GM23338 (cell line): ENCODE measurements at regions not wholly inside any gene's neighbourhood (a gene's known extent, or its start where the extent isn't known, plus 50 kb on each side); places are given as distances from the start of the nearest gene placed in this dataset.

ENCODE experiments used
- ATAC-seq: fragments of 200-7000 bp; cut with Tn5 transposase; 3 replicates; pipeline ENCODE4 v1.9.1; 2020
- DNase-seq: peaks from one replicate; pipeline ENCODE4 v3.0.0-alpha.2; 2015; ENCODE audit warnings: low spot score
- H2AFZ ChIP-seq: fragments of 200-600 bp; sonication (generic); 2 replicates; pipeline ENCODE4 v1.8.0; 2016; ENCODE audit warnings: antibody characterized with exemption, mild to moderate bottlenecking, moderate library complexity
- H3F3A ChIP-seq: fragments of 200-600 bp; sonication (generic); replicated peaks from 2 replicates; pipeline ENCODE4 v1.8.0; 2017; ENCODE audit warnings: antibody characterized with exemption, mixed run types, low read depth
- H3K27ac ChIP-seq: fragments of 200-600 bp; sonication (generic); 2 replicates; pipeline ENCODE4 v1.6.1; 2016; ENCODE audit warnings: low read depth
- H3K27me3 ChIP-seq: fragments of 200-600 bp; sonication (generic); 2 replicates; pipeline ENCODE4 v1.8.0; 2016; ENCODE audit warnings: mild to moderate bottlenecking, mixed run types, moderate library complexity; ENCODE audit not compliant: insufficient read depth
- H3K36me3 ChIP-seq: fragments of 200-600 bp; sonication (generic); 2 replicates; pipeline ENCODE4 v1.8.0; 2016; ENCODE audit warnings: mild to moderate bottlenecking; ENCODE audit not compliant: insufficient read depth
- H3K4me1 ChIP-seq: fragments of 200-600 bp; sonication (generic); 2 replicates; pipeline ENCODE4 v1.8.0; 2016; ENCODE audit warnings: mild to moderate bottlenecking, moderate library complexity; ENCODE audit not compliant: insufficient read depth
- H3K4me2 ChIP-seq: fragments of 200-600 bp; sonication (generic); 2 replicates; pipeline ENCODE4 v1.7.1; 2017; ENCODE audit warnings: mixed run types
- H3K4me3 ChIP-seq: fragments of 200-600 bp; sonication (generic); 2 replicates; pipeline ENCODE4 v1.6.1; 2016; ENCODE audit warnings: mixed run types
- H3K79me2 ChIP-seq: fragments of 200-600 bp; sonication (generic); replicated peaks from 2 replicates; pipeline ENCODE4 v1.8.0; 2017; ENCODE audit warnings: mild to moderate bottlenecking; ENCODE audit not compliant: insufficient read depth
- H3K9me2 ChIP-seq: fragments of 200-600 bp; sonication (generic); 2 replicates; pipeline ENCODE4 v1.8.0; 2017; ENCODE audit not compliant: insufficient read depth
- H4K20me1 ChIP-seq: fragments of 200-600 bp; sonication (generic); replicated peaks from 2 replicates; pipeline ENCODE4 v1.8.0; 2017; ENCODE audit warnings: mild to moderate bottlenecking; ENCODE audit not compliant: insufficient read depth
- H3K27ac Mint-ChIP-seq: 2 replicates; pipeline ENCODE4 v1.8.0; 2020; ENCODE audit warnings: inconsistent platforms, mild to moderate bottlenecking, moderate library complexity, mixed read lengths
- H3K27me3 Mint-ChIP-seq: 3 replicates; pipeline ENCODE4 v1.8.0; 2022; ENCODE audit warnings: low read depth, mild to moderate bottlenecking, moderate library complexity, mixed read lengths, inconsistent platforms; ENCODE audit not compliant: insufficient read depth, poor library complexity
- H3K36me3 Mint-ChIP-seq: 3 replicates; pipeline ENCODE4 v1.8.0; 2021; ENCODE audit warnings: low read depth, mild to moderate bottlenecking, inconsistent platforms, moderate library complexity, mixed read lengths
- H3K4me1 Mint-ChIP-seq: 3 replicates; pipeline ENCODE4 v1.8.0; 2020; ENCODE audit warnings: mild to moderate bottlenecking, inconsistent platforms, mixed read lengths
- H3K4me3 Mint-ChIP-seq: 3 replicates; pipeline ENCODE4 v1.8.0; 2021; ENCODE audit warnings: moderate library complexity, mild to moderate bottlenecking, inconsistent platforms, mixed read lengths
- H3K9me3 Mint-ChIP-seq: 3 replicates; pipeline ENCODE4 v1.8.0; 2020; ENCODE audit warnings: moderate library complexity, mild to moderate bottlenecking, inconsistent platforms, mixed read lengths
- CREB1 ChIP-seq: fragments of 250-450 bp; sonication (Bioruptor Pico); IDR thresholded peaks from 2 replicates; pipeline ENCODE4 v1.5.0; 2020; ENCODE audit warnings: low read depth, mild to moderate bottlenecking, moderate library complexity
- EZH2phosphoT487 ChIP-seq: fragments of 200-600 bp; sonication (generic); IDR thresholded peaks from one replicate; pipeline ENCODE4 v1.8.1; 2018; ENCODE audit warnings: antibody characterized with exemption; ENCODE audit not compliant: unreplicated experiment
- NANOG ChIP-seq: IDR thresholded peaks from 2 replicates; pipeline ENCODE4 v1.6.1; 2016; ENCODE audit warnings: antibody characterized with exemption, borderline replicate concordance
- POLR2AphosphoS5 ChIP-seq: IDR thresholded peaks from 2 replicates; pipeline ENCODE4 v1.6.1; 2016; ENCODE audit warnings: antibody characterized with exemption, low read depth
- STAT1 ChIP-seq: IDR thresholded peaks from one replicate; pipeline ENCODE4 v1.6.1; 2016; ENCODE audit warnings: antibody characterized with exemption; ENCODE audit not compliant: unreplicated experiment
- ZNF114 ChIP-seq: fragments of 250-450 bp; sonication (Bioruptor Pico); IDR thresholded peaks from 2 replicates; pipeline ENCODE4 v1.5.0; 2020; ENCODE audit warnings: mild to moderate bottlenecking, moderate library complexity
- ZNF331 ChIP-seq: fragments of 250-450 bp; sonication (Bioruptor Pico); IDR thresholded peaks from 2 replicates; pipeline ENCODE4 v1.5.0; 2020; ENCODE audit warnings: low read depth, mild to moderate bottlenecking, moderate library complexity
- TF ChIP-seq, protein P1 (sequence below): IDR thresholded peaks from one replicate; pipeline ENCODE4 v1.6.1; 2018; ENCODE audit warnings: antibody characterized with exemption; ENCODE audit not compliant: unreplicated experiment
- TF ChIP-seq, protein P2 (sequence below), 2 experiments: fragments of 200-600 bp in 1 of 2; sonication (generic) in 1 of 2; conservative IDR thresholded peaks; 2 replicates each; pipeline versions ENCODE4 v1.5.1 to v1.6.1; 2016 to 2017; ENCODE audit warnings: antibody characterized with exemption in 2 of 2, low read depth in 2 of 2, mild to moderate bottlenecking in 2 of 2, moderate library complexity in 1 of 2
- TF ChIP-seq, protein P3 (sequence below): IDR thresholded peaks from 2 replicates; pipeline ENCODE4 v1.6.1; 2016; ENCODE audit warnings: antibody characterized with exemption

DNA sequence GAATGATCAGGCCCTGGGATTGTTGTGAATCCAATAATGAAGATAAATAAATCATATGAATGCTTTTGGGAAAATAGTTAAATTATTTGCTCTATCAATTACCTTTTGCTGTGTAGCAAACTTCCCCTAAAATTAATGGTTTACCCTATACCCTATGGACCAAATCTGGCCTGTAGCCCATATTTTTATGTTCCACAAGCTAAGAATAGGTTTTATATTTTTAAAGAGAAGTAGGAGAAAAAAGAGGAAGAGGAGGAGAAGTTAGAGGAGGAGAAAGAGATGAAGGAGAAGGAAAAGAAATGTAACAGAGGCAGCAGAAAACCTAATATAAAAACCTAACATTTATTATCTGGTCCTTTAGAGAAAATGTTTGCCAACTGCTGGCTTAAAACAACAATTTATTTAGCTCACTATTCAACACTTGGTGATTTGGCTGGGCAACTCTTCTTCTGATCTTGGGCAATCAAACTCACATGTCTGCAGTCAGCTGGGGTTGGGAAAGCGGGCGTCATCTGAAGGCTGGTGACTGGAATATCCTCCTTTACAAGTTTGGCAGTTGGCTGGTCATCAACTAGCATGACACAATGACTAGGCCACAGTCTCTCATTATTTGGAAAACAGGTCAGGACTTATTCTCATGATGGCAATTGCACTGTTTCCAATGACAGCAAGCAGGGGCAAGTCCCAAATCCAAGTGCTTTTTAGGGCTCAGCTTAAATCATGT, 522.9 kb downstream of the RASEF start:
- ATAC-seq, result no peak
- H4K20me1 ChIP-seq, result no peaks in the 10 kb centered on the region
- H3K4me2 ChIP-seq, result no peak overlapping the region
- H3K27me3 Mint-ChIP-seq, result no peaks in the 10 kb centered on the region
- H3K4me3 Mint-ChIP-seq, result no peak overlapping the region
- DNase-seq, result no peak
- H2AFZ ChIP-seq, result no peak overlapping the region
- H3K9me3 Mint-ChIP-seq, result peaks cover 3% of the 10 kb centered on the region; the same call in 1 of the 3 replicates
- H3K4me1 ChIP-seq, result no peaks in the 10 kb centered on the region
- no peaks in the 10 kb centered on the region for H3K27me3 ChIP-seq
- no peak overlapping the region for H3K4me3 ChIP-seq
- H3K4me1 Mint-ChIP-seq, result no peaks in the 10 kb centered on the region
- no peak overlapping the region for H3K27ac Mint-ChIP-seq
- no peaks in the 10 kb centered on the region for H3K79me2 ChIP-seq
- TF ChIP-seq, protein P1, sequence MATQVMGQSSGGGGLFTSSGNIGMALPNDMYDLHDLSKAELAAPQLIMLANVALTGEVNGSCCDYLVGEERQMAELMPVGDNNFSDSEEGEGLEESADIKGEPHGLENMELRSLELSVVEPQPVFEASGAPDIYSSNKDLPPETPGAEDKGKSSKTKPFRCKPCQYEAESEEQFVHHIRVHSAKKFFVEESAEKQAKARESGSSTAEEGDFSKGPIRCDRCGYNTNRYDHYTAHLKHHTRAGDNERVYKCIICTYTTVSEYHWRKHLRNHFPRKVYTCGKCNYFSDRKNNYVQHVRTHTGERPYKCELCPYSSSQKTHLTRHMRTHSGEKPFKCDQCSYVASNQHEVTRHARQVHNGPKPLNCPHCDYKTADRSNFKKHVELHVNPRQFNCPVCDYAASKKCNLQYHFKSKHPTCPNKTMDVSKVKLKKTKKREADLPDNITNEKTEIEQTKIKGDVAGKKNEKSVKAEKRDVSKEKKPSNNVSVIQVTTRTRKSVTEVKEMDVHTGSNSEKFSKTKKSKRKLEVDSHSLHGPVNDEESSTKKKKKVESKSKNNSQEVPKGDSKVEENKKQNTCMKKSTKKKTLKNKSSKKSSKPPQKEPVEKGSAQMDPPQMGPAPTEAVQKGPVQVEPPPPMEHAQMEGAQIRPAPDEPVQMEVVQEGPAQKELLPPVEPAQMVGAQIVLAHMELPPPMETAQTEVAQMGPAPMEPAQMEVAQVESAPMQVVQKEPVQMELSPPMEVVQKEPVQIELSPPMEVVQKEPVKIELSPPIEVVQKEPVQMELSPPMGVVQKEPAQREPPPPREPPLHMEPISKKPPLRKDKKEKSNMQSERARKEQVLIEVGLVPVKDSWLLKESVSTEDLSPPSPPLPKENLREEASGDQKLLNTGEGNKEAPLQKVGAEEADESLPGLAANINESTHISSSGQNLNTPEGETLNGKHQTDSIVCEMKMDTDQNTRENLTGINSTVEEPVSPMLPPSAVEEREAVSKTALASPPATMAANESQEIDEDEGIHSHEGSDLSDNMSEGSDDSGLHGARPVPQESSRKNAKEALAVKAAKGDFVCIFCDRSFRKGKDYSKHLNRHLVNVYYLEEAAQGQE, result no peak
- TF ChIP-seq ZNF331 (CRISPR knock-in tag) (no peak), NANOG (no peak), CREB1 (CRISPR knock-in tag) (no peak), STAT1 (no peak), POLR2AphosphoS5 (no peak), EZH2phosphoT487 (no peak)
- TF ChIP-seq, protein P2, sequence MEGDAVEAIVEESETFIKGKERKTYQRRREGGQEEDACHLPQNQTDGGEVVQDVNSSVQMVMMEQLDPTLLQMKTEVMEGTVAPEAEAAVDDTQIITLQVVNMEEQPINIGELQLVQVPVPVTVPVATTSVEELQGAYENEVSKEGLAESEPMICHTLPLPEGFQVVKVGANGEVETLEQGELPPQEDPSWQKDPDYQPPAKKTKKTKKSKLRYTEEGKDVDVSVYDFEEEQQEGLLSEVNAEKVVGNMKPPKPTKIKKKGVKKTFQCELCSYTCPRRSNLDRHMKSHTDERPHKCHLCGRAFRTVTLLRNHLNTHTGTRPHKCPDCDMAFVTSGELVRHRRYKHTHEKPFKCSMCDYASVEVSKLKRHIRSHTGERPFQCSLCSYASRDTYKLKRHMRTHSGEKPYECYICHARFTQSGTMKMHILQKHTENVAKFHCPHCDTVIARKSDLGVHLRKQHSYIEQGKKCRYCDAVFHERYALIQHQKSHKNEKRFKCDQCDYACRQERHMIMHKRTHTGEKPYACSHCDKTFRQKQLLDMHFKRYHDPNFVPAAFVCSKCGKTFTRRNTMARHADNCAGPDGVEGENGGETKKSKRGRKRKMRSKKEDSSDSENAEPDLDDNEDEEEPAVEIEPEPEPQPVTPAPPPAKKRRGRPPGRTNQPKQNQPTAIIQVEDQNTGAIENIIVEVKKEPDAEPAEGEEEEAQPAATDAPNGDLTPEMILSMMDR (conservative IDR thresholded peaks at IDR 0.05; ENCODE audit: low read depth in 2 of 2), result no peak
- no peaks in the 10 kb centered on the region for H3F3A ChIP-seq
- H3K27ac ChIP-seq, result no peak overlapping the region
- no peaks in the 10 kb centered on the region for H3K36me3 ChIP-seq
- no peaks in the 10 kb centered on the region for H3K9me2 ChIP-seq
- peaks cover 3% of the 10 kb centered on the region; the same call in 1 of the 3 replicates for H3K36me3 Mint-ChIP-seq

DNA sequence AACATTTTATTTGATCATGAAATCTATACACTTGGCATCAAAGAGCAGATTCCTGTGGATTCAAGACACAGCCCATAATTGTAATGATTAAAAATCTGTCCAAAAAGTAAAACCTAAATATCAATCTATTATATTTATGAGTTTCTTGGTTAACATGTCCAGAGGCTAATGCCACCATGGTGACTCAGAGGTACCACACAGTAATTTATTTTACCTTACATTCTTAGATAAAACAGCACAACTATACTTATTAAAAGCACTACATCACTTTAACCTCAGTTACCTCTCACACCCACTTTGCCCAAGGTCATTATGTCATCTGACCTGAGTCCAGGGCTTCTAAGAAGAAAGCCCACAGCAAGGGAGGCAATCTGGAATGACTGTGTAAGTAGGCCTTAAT, 519.2 kb downstream of the RASEF start:
- Mint-ChIP-seq H3K27me3 (no peaks in the 10 kb centered on the region), H3K36me3 (peaks cover 6% of the 10 kb centered on the region; the same call in 2 of the 3 replicates), H3K9me3 (peaks cover 3% of the 10 kb centered on the region; the same call in 1 of the 3 replicates), H3K4me3 (no peak overlapping the region), H3K27ac (no peak overlapping the region), H3K4me1 (peaks cover 14% of the 10 kb centered on the region)
- no peaks in the 10 kb centered on the region for H3K9me2 ChIP-seq
- DNase-seq, result no peak
- no peaks in the 10 kb centered on the region for H3K27me3 ChIP-seq
- no peak overlapping the region for H3K27ac ChIP-seq
- no peaks in the 10 kb centered on the region for H3K79me2 ChIP-seq
- no peaks in the 10 kb centered on the region for H4K20me1 ChIP-seq
- H3K4me1 ChIP-seq, result peaks cover 5% of the 10 kb centered on the region; the same call in 1 of the 2 replicates
- no peak overlapping the region for H3K4me2 ChIP-seq
- no peaks in the 10 kb centered on the region for H3F3A ChIP-seq
- no peak for ATAC-seq
- no peaks in the 10 kb centered on the region for H3K36me3 ChIP-seq
- H2AFZ ChIP-seq, result no peak overlapping the region
- no peak overlapping the region for H3K4me3 ChIP-seq
- TF ChIP-seq, protein P3, sequence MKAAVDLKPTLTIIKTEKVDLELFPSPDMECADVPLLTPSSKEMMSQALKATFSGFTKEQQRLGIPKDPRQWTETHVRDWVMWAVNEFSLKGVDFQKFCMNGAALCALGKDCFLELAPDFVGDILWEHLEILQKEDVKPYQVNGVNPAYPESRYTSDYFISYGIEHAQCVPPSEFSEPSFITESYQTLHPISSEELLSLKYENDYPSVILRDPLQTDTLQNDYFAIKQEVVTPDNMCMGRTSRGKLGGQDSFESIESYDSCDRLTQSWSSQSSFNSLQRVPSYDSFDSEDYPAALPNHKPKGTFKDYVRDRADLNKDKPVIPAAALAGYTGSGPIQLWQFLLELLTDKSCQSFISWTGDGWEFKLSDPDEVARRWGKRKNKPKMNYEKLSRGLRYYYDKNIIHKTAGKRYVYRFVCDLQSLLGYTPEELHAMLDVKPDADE, result no peak
- TF ChIP-seq CREB1 (CRISPR knock-in tag) (no peak), ZNF331 (CRISPR knock-in tag) (no peak), EZH2phosphoT487 (no peak), POLR2AphosphoS5 (no peak), NANOG (no peak), STAT1 (no peak), ZNF114 (CRISPR knock-in tag) (no peak)
- TF ChIP-seq, protein P1, result no peak
